ENCODE measurements at regions not wholly inside any gene's neighbourhood (a gene's known extent, or its start where the extent isn't known, plus 50 kb on each side); places are given as distances from the start of the nearest gene placed in this dataset.
"Not testable (repeated sequence)": the region's sequence is repeated elsewhere in the genome, so short reads cannot be mapped to it uniquely, and the experiment has no call there.

DNA sequence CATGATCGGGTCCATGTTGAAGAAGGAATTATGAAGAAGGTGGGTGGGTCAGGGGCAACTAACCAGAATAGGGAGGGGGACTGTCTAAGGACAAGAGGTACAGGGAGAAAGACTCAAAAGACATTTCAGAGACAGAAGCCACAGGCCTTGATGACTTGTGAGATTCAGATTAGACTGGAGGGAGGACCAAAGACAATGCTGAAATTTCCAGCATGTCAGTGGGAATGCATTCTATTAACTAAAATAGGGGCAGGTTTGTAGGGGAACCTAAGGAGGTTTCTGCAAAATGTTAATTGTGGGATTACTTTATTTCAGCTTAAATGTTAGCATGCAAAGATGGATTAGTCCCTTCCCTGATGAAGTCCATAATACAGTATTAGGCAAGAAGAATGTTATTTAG lies 141.6 kb upstream of the NBPF26 start:
- H3K9me3 ChIP-seq; intact Hi-C loops (cut with DNase I); H3K4me3 ChIP-seq; H3K4me1 ChIP-seq; ATAC-seq; H3K27ac ChIP-seq; DNase-seq; H3K36me3 ChIP-seq; H3K27me3 ChIP-seq: not testable (repeated sequence)
- no CpG with 5 or more reads among the region's 1 CpG for WGBS (ENCODE audit: insufficient coverage, low coverage, low lambda C conversion rate, missing lambda C conversion rate)

DNA sequence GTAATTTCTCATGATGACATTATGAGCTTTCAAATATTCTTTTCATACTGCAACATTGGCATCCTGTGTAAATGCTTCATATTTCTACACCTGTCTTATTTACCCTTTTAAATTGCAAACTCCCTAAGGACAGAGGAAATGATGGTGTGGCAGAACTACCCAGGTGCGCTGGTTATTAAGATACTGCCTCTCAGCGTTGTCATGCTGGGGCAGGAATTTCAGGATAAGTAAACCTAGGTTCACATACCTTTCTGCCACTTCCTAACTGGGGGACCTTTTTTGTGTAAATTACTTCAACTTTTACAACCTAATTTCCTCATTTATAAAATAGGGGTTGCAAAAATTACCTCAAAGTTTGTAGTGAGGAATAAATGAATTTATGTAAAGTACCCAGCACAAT lies 137.7 kb upstream of the NBPF26 start:
- ATAC-seq; H3K4me3 ChIP-seq; intact Hi-C loops (cut with DNase I); H3K27me3 ChIP-seq; H3K27ac ChIP-seq; H3K36me3 ChIP-seq; DNase-seq; H3K4me1 ChIP-seq; H3K9me3 ChIP-seq: not testable (repeated sequence)
- no CpG with 5 or more reads among the region's 2 CpGs for WGBS (ENCODE audit: insufficient coverage, low coverage, low lambda C conversion rate, missing lambda C conversion rate)

DNA sequence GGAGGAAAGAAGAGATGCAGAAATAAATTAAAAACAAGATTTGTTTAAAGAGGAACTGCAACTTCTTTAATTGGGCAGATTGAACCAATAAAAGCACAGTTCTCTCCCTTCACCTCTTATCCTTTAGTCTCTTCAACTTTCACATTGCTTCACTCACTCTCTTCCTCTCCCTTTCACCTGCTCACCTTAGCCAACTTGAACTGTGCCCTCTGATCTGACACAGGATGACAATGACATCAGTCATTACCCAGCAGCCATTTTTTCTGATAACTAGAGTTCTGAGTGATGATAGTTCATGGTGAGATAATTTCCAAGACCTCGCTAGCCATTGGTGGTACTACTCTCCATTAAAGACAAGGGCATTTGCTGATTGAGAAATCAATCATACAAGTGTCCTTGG lies 134.9 kb upstream of the NBPF26 start:
- peak; percentile 72 to 89 (median 84) for ATAC-seq
- H3K27ac ChIP-seq; H3K4me3 ChIP-seq; H3K4me1 ChIP-seq; intact Hi-C loops (cut with DNase I); H3K36me3 ChIP-seq; DNase-seq; H3K9me3 ChIP-seq; H3K27me3 ChIP-seq: not testable (repeated sequence)
- no CpG with 5 or more reads among the region's 1 CpG for WGBS (ENCODE audit: insufficient coverage, low coverage, low lambda C conversion rate, missing lambda C conversion rate)

DNA sequence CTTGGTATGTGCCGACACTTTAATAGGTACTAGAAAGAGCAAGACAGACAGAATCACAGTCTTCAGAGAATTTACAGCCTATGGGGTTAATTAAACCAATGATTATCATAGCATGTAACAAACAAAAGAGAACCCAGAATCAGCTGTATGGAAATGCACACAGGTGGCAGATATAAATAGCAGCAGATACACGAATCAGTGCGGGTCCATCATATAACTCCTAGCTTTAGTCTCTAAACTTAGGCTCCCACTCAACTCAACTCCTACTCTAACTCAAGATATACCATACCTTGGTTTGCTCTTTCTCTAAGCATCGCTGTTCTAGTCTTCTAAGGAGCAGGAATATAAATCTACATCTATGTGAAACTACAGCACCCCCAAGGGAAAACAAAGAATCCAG lies 132.0 kb upstream of the NBPF26 start:
- H3K4me1 ChIP-seq; H3K9me3 ChIP-seq; intact Hi-C loops (cut with DNase I); H3K4me3 ChIP-seq; H3K27me3 ChIP-seq; H3K36me3 ChIP-seq; ATAC-seq; DNase-seq; H3K27ac ChIP-seq: not testable (repeated sequence)
- WGBS (ENCODE audit: insufficient coverage, low coverage, low lambda C conversion rate, missing lambda C conversion rate), result no CpG with 5 or more reads among the region's 4 CpGs

DNA sequence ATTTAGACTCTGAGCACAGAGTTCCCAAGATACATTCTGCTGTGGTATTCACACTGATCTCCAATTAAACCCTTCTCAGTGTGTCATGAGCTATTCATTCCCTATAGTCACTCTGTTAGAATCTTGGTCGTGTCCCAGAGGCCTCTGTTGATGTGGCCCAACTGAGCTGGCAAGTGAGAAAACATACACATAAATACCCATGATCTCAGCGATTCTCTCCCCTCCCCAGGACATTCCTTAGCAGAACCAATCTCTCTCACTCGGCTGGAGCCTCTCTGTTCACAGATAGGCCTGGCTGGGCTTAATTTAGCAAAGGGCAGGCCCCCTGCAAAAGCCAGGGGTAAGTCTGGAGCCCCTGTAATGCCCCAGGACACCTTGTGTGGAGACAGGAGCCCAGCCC lies 130.8 kb upstream of the NBPF26 start:
- H3K4me3 ChIP-seq; intact Hi-C loops (cut with DNase I); H3K27me3 ChIP-seq; H3K36me3 ChIP-seq; H3K27ac ChIP-seq; H3K9me3 ChIP-seq; H3K4me1 ChIP-seq; DNase-seq: not testable (repeated sequence)
- ATAC-seq, result peak in 2 of 4 donors; percentile 8 to 28
- WGBS (ENCODE audit: insufficient coverage, low coverage, low lambda C conversion rate, missing lambda C conversion rate), result no CpG with 5 or more reads among the region's 3 CpGs

DNA sequence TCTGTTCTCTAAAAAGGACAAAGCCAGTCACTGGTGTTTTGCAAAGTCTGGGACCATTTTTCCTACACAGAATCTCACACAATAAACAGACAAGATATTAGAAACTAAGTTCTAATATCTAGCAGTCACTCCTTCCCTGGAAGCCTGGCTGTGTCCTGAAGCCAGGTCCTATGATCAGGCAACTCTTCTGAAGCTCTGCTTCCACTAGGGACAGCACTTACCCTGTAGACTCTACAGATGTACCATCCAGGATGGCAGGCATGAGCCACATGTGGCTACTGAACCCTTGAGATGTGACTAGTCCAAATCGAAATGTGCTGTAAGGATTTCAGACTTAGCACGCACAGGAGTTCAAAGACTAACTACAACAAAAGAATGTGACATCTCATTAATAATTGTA lies 130.1 kb upstream of the NBPF26 start:
- H3K27me3 ChIP-seq; H3K4me1 ChIP-seq; H3K9me3 ChIP-seq; DNase-seq; H3K36me3 ChIP-seq; H3K4me3 ChIP-seq; intact Hi-C loops (cut with DNase I); H3K27ac ChIP-seq: not testable (repeated sequence)
- peak in 2 of 4 donors; percentile 26 to 50 for ATAC-seq
- no CpG with 5 or more reads among the region's 2 CpGs for WGBS (ENCODE audit: insufficient coverage, low coverage, low lambda C conversion rate, missing lambda C conversion rate)

DNA sequence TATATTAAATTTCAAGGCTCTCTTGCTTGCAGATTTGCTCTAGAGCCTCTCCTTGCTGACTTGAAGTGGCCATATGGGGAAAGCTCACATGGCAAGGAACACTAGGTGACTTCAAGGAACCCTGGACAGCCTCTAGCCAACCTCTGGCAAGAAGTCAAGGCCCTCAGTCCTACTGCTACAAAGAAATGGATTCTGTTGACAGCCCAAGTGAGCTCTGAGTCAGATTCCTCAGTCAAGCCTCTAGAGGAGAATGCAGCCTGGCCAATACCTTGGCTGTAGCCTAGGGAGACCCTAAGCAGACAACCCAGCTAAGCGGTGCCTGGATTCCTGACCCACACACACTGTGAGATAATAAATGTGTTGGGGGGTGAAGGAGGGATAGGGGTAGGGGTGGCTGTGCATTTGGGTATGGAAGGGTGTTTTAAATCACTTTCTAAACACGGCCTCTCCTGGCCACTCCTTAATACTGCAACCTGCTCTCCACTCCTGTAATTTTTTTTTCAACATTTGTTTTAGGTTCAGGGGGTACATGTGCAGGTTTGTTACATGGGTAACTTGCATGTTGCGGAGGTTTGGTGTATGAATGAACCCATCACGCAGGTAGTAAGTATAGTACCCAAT lies 125.3 kb upstream of the NBPF26 start:
- DNase-seq; H3K9me3 ChIP-seq; H3K27ac ChIP-seq; H3K27me3 ChIP-seq; H3K36me3 ChIP-seq; H3K4me3 ChIP-seq; intact Hi-C loops (cut with DNase I); H3K4me1 ChIP-seq: not testable (repeated sequence)
- ATAC-seq, result peak; percentile 14 to 51 (median 40)
- WGBS (ENCODE audit: insufficient coverage, low coverage, low lambda C conversion rate, missing lambda C conversion rate), result no CpG with 5 or more reads among the region's 4 CpGs

DNA sequence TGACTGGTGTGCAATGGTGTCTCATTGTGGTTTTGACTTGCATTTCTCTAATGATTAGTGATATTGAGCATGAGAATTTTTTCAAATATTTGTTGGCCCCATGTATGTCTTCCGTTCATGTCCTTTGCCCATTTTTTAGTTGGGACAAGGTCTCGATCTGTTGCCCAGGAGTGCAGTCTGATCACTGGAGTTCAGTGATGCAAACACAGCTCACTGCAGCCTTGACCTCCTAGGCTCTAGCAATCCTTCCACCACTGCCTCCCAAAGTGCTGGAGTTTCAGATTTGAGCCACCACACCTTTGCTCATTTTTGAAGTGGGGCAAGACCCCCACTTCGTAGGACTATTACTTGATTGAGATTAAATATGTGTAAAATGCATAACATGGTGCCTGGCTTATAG lies 124.2 kb upstream of the NBPF26 start:
- WGBS (ENCODE audit: insufficient coverage, low coverage, low lambda C conversion rate, missing lambda C conversion rate), result no CpG with 5 or more reads among the region's 3 CpGs
- H3K9me3 ChIP-seq; H3K27me3 ChIP-seq; H3K36me3 ChIP-seq; H3K27ac ChIP-seq; H3K4me3 ChIP-seq; DNase-seq; H3K4me1 ChIP-seq; intact Hi-C loops (cut with DNase I): not testable (repeated sequence)
- ATAC-seq, result peak in 1 of 4 donors; percentile 53

DNA sequence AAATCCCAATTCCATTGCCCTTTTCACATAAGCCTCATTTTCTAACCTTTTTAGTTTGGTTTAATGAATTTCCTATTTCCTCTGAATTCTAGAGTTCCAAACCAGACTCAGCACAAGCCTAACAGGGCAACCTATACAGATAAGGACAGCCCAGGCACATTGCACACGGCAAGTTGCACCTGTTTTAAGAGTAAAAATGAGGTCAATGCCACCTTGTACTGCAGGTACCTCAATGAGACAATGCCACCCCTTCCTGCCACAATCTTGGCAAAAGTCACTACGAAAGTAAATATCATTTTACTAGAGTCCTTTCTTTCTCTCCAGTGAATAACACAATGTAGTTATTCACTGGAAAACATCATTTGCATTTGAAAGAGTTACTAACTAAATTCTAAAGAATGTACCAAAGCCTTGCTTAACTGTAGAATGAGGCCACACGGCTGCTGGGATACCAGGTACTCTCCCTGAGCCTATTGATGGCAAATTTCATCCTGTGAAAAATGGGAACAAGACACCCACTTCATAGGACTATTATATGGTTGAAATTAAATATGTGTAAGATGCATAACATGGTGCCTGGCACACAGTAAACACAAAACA lies 123.2 kb upstream of the NBPF26 start:
- DNase-seq; H3K9me3 ChIP-seq; H3K36me3 ChIP-seq; H3K27me3 ChIP-seq; H3K27ac ChIP-seq; intact Hi-C loops (cut with DNase I); H3K4me1 ChIP-seq; H3K4me3 ChIP-seq: not testable (repeated sequence)
- WGBS (ENCODE audit: insufficient coverage, low coverage, low lambda C conversion rate, missing lambda C conversion rate), result no CpG with 5 or more reads among the region's 3 CpGs
- ATAC-seq, result peak; percentile 22 to 65 (median 60)

DNA sequence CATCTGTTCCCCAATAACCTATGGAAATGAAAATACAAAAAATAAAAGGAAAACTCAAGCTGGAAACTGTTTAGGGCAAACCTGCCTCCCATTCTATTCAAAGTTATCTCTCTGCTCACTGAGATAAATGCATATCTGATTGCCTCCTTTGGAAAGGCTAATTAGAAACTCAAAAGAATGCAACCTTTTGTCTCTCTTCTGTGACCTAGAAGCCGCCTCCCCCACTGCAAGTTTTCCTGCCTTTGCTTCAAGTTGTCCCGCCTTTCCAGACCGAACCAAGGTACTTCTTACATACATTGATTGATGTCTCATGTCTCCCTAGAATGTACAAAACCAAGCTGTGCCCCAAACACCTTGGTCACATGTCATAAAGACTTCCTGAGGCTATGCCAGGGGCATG lies 115.9 kb upstream of the NBPF26 start:
- DNase-seq; ATAC-seq; H3K9me3 ChIP-seq; H3K27ac ChIP-seq; H3K36me3 ChIP-seq; H3K4me1 ChIP-seq; intact Hi-C loops (cut with DNase I); H3K27me3 ChIP-seq; H3K4me3 ChIP-seq: not testable (repeated sequence)
- WGBS (ENCODE audit: insufficient coverage, low coverage, low lambda C conversion rate, missing lambda C conversion rate), result no CpG with 5 or more reads among the region's 3 CpGs

DNA sequence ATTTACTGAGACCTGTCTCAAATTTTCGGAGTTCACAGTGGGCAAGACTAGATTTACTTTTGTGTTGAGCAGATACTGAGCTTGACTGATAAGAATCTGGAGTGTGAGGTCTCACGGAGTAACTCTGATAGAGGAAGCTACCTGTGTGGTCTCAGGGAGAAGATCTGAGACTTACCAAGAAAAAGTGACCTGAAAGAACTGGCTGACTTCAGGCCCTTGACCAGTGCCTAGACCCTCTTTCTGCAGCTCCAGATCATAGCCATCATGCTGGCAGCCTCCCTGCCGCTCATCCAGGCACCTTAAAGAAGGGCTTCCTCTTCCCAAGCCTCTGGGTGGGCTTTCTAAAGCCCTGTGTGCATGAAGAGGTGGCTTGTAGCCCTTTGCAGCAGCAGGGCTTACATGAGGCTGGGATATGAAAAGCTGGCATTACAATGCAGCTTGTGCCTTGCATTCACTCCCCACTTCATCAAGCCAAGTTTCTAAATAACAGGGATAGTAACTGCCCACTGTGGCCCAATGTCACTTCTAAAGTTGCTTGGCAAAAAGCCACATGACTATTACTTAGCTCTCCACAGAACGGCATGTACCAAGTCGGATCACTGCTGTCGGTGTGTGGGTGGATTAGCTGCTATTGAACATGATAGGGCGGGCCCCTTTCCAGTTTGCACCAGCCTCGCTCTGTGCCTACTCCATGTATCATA lies 115.3 kb upstream of the NBPF26 start:
- DNase-seq; H3K9me3 ChIP-seq; H3K27ac ChIP-seq; intact Hi-C loops (cut with DNase I); H3K4me1 ChIP-seq; H3K27me3 ChIP-seq; H3K36me3 ChIP-seq; H3K4me3 ChIP-seq: not testable (repeated sequence)
- ATAC-seq, result peak; percentile 88 to 99 (median 96)
- no CpG with 5 or more reads among the region's 8 CpGs for WGBS (ENCODE audit: insufficient coverage, low coverage, low lambda C conversion rate, missing lambda C conversion rate)
